OCI-LY3 (cell line): ENCODE measurements at regions not wholly inside any gene's neighbourhood (a gene's known extent, or its start where the extent isn't known, plus 50 kb on each side); places are given as distances from the start of the nearest gene placed in this dataset.

ENCODE experiments used
- H2AFZ ChIP-seq: fragments of 200-600, 300-600 bp; shearing (Covaris generic); 2 replicates; pipeline ENCODE4 v1.6.0; 2014; ENCODE audit warnings: antibody characterized with exemption, low read depth, low read length
- H3K27ac ChIP-seq: fragments of 200-600, 300-600 bp; sonication (generic); 2 replicates; pipeline ENCODE4 v1.5.1; 2014; ENCODE audit warnings: mild to moderate bottlenecking, low read length, moderate library complexity, mixed read lengths
- H3K27me3 ChIP-seq: fragments of 200-600, 300-600 bp; sonication (generic); 2 replicates; pipeline ENCODE4 v1.6.1; 2014; ENCODE audit warnings: low read depth, low read length, mixed read lengths
- H3K36me3 ChIP-seq: fragments of 200-600, 300-600 bp; sonication (generic); replicated peaks from 2 replicates; pipeline ENCODE3; 2014; ENCODE audit warnings: low read depth, low read length, mixed read lengths
- H3K4me1 ChIP-seq: fragments of 300-600, 200-600 bp; sonication (generic); 2 replicates; pipeline ENCODE4 v1.6.1; 2014; ENCODE audit warnings: low read length, mixed read lengths
- H3K4me2 ChIP-seq: fragments of 200-600, 300-600 bp; sonication (generic); 2 replicates; pipeline ENCODE4 v1.6.1; 2014; ENCODE audit warnings: low read length, mixed read lengths
- H3K4me3 ChIP-seq: fragments of 300-600, 200-600 bp; sonication (generic); 2 replicates; pipeline ENCODE4 v1.5.1; 2014; ENCODE audit warnings: antibody characterized with exemption, mild to moderate bottlenecking, low read length, moderate library complexity
- H3K79me2 ChIP-seq: fragments of 300-600, 200-600 bp; shearing (Covaris generic); 2 replicates; pipeline ENCODE4 v1.6.1; 2014; ENCODE audit warnings: mild to moderate bottlenecking, low read length, mixed read lengths
- H3K9ac ChIP-seq: fragments of 300-600, 200-600 bp; shearing (Covaris generic); 2 replicates; pipeline ENCODE4 v1.6.0; 2014; ENCODE audit warnings: mild to moderate bottlenecking, low read length, moderate library complexity
- H3K9me3 ChIP-seq: fragments of 200-600, 300-600 bp; shearing (Covaris generic); 2 replicates; pipeline ENCODE4 v1.6.1; 2014; ENCODE audit warnings: low read length, mixed read lengths; ENCODE audit not compliant: insufficient read depth
- H4K20me1 ChIP-seq: fragments of 200-600, 300-600 bp; sonication (generic); 2 replicates; pipeline ENCODE4 v1.6.1; 2016; ENCODE audit warnings: low read length, mixed read lengths; ENCODE audit not compliant: insufficient read depth
- EZH2phosphoT487 ChIP-seq: fragments of 200-600 bp; shearing (Covaris generic); IDR thresholded peaks from 2 replicates; pipeline ENCODE4 v1.6.1; 2018; ENCODE audit warnings: antibody characterized with exemption, mixed run types, low read depth
- TF ChIP-seq, protein P1 (sequence below): fragments of 200-600, 300-600 bp; sonication (generic); IDR thresholded peaks from 2 replicates; pipeline ENCODE4 v1.5.1; 2014; ENCODE audit warnings: antibody characterized with exemption, low read length, low read depth

DNA sequence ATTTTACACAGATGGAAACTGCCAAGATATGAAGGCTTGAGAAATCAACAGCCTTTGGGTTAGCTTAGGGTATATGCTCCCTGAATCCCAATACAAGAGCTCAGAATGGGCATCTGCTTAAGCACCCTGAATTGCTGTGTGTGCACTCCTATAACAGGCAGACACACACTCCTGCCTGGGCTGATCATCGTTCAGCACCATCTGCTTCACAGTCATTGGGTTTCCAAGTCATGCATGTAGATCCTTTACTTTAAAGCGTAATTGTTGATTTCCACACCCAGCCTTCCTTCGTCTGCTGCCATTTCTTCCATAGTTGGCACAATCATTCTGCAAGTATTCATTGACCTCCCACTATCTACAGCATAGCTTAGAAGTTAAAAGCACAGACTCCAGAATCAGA is 263.5 kb downstream of the CBLN4 start:
- H3K27me3 ChIP-seq = no peaks in the 10 kb centered on the region
- H3K4me2 ChIP-seq = no peak overlapping the region
- H3K27ac ChIP-seq = no peak overlapping the region
- H3K36me3 ChIP-seq = no peaks in the 10 kb centered on the region
- H2AFZ ChIP-seq = no peak overlapping the region
- H3K79me2 ChIP-seq = no peaks in the 10 kb centered on the region
- no peak overlapping the region for H3K4me3 ChIP-seq
- no peaks in the 10 kb centered on the region for H3K9me3 ChIP-seq
- H3K4me1 ChIP-seq = no peaks in the 10 kb centered on the region
- H4K20me1 ChIP-seq = no peaks in the 10 kb centered on the region
- no peak overlapping the region for H3K9ac ChIP-seq
- no peak for TF ChIP-seq EZH2phosphoT487
- TF ChIP-seq, protein P1, sequence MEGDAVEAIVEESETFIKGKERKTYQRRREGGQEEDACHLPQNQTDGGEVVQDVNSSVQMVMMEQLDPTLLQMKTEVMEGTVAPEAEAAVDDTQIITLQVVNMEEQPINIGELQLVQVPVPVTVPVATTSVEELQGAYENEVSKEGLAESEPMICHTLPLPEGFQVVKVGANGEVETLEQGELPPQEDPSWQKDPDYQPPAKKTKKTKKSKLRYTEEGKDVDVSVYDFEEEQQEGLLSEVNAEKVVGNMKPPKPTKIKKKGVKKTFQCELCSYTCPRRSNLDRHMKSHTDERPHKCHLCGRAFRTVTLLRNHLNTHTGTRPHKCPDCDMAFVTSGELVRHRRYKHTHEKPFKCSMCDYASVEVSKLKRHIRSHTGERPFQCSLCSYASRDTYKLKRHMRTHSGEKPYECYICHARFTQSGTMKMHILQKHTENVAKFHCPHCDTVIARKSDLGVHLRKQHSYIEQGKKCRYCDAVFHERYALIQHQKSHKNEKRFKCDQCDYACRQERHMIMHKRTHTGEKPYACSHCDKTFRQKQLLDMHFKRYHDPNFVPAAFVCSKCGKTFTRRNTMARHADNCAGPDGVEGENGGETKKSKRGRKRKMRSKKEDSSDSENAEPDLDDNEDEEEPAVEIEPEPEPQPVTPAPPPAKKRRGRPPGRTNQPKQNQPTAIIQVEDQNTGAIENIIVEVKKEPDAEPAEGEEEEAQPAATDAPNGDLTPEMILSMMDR = no peak

DNA sequence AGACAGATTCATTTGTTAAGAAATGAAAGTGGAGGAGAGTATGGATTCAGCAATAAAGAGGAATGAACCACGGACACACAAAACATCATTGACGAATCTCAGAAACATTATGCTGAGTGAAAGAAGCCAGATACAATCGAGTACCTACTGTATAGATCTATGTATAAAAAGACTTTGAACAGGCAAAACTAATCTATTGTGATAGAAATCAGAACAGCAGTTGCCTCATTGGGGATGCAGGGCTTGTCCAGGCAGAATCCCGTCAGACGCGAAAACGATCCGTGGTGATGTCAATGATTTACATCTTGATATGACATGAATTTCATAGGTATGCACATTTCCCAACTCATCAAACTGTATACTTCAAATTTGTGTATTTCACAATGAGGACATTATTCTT is 265.2 kb downstream of the CBLN4 start:
- no peaks in the 10 kb centered on the region for H3K36me3 ChIP-seq
- no peak overlapping the region for H3K4me2 ChIP-seq
- no peaks in the 10 kb centered on the region for H3K9me3 ChIP-seq
- H3K9ac ChIP-seq = no peak overlapping the region
- H4K20me1 ChIP-seq = no peaks in the 10 kb centered on the region
- TF ChIP-seq, protein P1 = no peak
- no peak for TF ChIP-seq EZH2phosphoT487
- H3K4me3 ChIP-seq = no peak overlapping the region
- H3K4me1 ChIP-seq = no peaks in the 10 kb centered on the region
- H3K27ac ChIP-seq = no peak overlapping the region
- H2AFZ ChIP-seq = no peak overlapping the region
- H3K79me2 ChIP-seq = no peaks in the 10 kb centered on the region
- no peaks in the 10 kb centered on the region for H3K27me3 ChIP-seq

DNA sequence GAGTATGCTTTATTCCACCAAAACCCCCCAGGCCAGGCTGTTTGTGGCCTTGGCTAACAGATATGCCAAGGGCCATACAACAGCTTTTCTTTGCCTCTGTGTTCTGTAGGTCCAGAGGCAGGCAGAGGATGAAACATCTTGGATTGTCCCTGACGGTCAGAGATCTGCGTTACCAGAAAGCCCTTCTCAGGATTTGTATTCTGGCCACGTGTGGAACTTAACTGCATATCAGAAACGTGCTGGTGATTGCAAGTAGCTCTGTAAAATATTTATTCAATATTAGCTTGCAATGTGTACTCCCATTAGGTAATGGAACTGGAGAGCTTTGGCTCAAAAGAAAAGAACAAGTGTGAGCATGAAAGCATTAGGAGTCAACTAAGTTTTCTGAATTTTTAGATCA is 275.0 kb downstream of the CBLN4 start:
- Histone ChIP-seq H2AFZ (no peak overlapping the region), H3K27ac (no peak overlapping the region), H4K20me1 (no peaks in the 10 kb centered on the region), H3K27me3 (no peaks in the 10 kb centered on the region), H3K9me3 (no peaks in the 10 kb centered on the region), H3K9ac (no peak overlapping the region), H3K36me3 (no peaks in the 10 kb centered on the region), H3K79me2 (no peaks in the 10 kb centered on the region), H3K4me2 (no peak overlapping the region), H3K4me1 (no peaks in the 10 kb centered on the region), H3K4me3 (no peak overlapping the region)
- TF ChIP-seq, protein P1 = no peak
- TF ChIP-seq EZH2phosphoT487 = no peak

DNA sequence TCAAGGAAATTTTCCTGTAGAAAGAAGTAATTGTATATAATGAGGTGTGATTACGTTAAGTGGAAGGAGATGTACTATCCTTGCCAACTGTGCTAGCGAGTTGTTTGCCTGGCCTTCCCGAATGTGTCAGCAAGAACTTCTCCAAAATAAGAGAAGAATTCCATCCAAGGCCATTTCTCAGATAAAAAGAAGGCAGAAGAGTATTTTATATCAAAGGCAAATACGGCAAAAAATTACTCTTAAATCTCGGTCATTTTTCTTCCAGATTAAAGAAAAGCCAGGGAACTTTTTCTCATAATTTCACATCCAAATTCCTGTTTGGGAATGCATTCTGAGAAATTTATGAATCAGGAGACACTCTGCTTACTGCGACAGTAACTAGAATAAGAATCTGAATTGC is 290.6 kb downstream of the CBLN4 start:
- no peak overlapping the region for H2AFZ ChIP-seq
- no peak overlapping the region for H3K4me3 ChIP-seq
- H3K27me3 ChIP-seq = no peaks in the 10 kb centered on the region
- no peaks in the 10 kb centered on the region for H3K4me1 ChIP-seq
- TF ChIP-seq, protein P1 = no peak
- TF ChIP-seq EZH2phosphoT487 = no peak
- no peak overlapping the region for H3K9ac ChIP-seq
- H3K79me2 ChIP-seq = no peaks in the 10 kb centered on the region
- no peak overlapping the region for H3K27ac ChIP-seq
- no peaks in the 10 kb centered on the region for H4K20me1 ChIP-seq
- no peaks in the 10 kb centered on the region for H3K36me3 ChIP-seq
- no peak overlapping the region for H3K4me2 ChIP-seq
- no peaks in the 10 kb centered on the region for H3K9me3 ChIP-seq
